ENCODE measurements at regions not wholly inside any gene's neighbourhood (a gene's known extent, or its start where the extent isn't known, plus 50 kb on each side); places are given as distances from the start of the nearest gene placed in this dataset.

- POLR2A ChIA-PET, result no interaction called here
- intact Hi-C loops (cut with micrococcal nuclease; ENCODE audit: unreplicated experiment), result no loop called here
- Histone ChIP-seq H3K36me3 (ENCODE audit: control insufficient read depth, insufficient read depth, low read length) (no peaks in the 10 kb centered on the region), H3K4me3 (ENCODE audit: low read depth in 2 of 2, low read length in 2 of 2) (no peak overlapping the region), H3K27me3 (ENCODE audit: control insufficient read depth, insufficient read depth, low read length) (no peaks in the 10 kb centered on the region), H3K4me1 (ENCODE audit: control insufficient read depth, insufficient read depth, low read length) (peaks cover 3% of the 10 kb centered on the region; the same call in 1 of the 2 replicates), H3K9me3 (ENCODE audit: control insufficient read depth, insufficient read depth, low read depth, low read length) (no peaks in the 10 kb centered on the region), H3K27ac (ENCODE audit: low read length) (no peak overlapping the region)
- TF ChIP-seq, protein P1, sequence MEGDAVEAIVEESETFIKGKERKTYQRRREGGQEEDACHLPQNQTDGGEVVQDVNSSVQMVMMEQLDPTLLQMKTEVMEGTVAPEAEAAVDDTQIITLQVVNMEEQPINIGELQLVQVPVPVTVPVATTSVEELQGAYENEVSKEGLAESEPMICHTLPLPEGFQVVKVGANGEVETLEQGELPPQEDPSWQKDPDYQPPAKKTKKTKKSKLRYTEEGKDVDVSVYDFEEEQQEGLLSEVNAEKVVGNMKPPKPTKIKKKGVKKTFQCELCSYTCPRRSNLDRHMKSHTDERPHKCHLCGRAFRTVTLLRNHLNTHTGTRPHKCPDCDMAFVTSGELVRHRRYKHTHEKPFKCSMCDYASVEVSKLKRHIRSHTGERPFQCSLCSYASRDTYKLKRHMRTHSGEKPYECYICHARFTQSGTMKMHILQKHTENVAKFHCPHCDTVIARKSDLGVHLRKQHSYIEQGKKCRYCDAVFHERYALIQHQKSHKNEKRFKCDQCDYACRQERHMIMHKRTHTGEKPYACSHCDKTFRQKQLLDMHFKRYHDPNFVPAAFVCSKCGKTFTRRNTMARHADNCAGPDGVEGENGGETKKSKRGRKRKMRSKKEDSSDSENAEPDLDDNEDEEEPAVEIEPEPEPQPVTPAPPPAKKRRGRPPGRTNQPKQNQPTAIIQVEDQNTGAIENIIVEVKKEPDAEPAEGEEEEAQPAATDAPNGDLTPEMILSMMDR (IDR thresholded peaks at IDR 0.05), result peak; percentile 77
- TF ChIP-seq REST (IDR thresholded peaks at IDR 0.05; ENCODE audit: insufficient read depth in 1 of 2, low read depth in 2 of 2, low read length in 1 of 2), result no peak
- no TSS peak for BruUV-seq (replicated peaks)
- no peak for ATAC-seq
- in situ Hi-C loops (cut with HindIII; ENCODE audit: low pct_unique_long_range_greater_than_20kb, low sequenced_read_pairs), result no loop called here
- CTCF ChIA-PET, result interaction anchor here (1.3 kb wide), 1 partner anchor 19 kb away, joined by 3 read pairs; no protein-coding TSS in a partner anchor
- no peak for DNase-seq (ENCODE audit: low read depth, low spot score)
Measured at GRCh38 chr11:82676483-82677094, 57.1 kb downstream of the FAM181B start.

- H3K36me3 ChIP-seq (ENCODE audit: control insufficient read depth, insufficient read depth, low read length), result no peaks in the 10 kb centered on the region
- ChIA-PET POLR2A (no interaction called here), CTCF (no interaction called here)
- no peaks in the 10 kb centered on the region for H3K9me3 ChIP-seq (ENCODE audit: control insufficient read depth, insufficient read depth, low read depth, low read length)
- H3K4me3 ChIP-seq (ENCODE audit: low read depth in 2 of 2, low read length in 2 of 2), result no peak overlapping the region
- H3K27ac ChIP-seq (ENCODE audit: low read length), result no peak overlapping the region
- no peak for ATAC-seq
- no peaks in the 10 kb centered on the region for H3K27me3 ChIP-seq (ENCODE audit: control insufficient read depth, insufficient read depth, low read length)
- no TSS peak for BruUV-seq (replicated peaks)
- peaks cover 3% of the 10 kb centered on the region; the same call in 1 of the 2 replicates for H3K4me1 ChIP-seq (ENCODE audit: control insufficient read depth, insufficient read depth, low read length)
- no peak for DNase-seq (ENCODE audit: low read depth, low spot score)
- in situ Hi-C loops (cut with HindIII; ENCODE audit: low pct_unique_long_range_greater_than_20kb, low sequenced_read_pairs), result no loop called here
- TF ChIP-seq POLR2AphosphoS5 (IDR thresholded peaks at IDR 0.05; ENCODE audit: low read depth, low read length), result no peak
- TF ChIP-seq, protein P1 (IDR thresholded peaks at IDR 0.05), result no peak
- no peak for TF ChIP-seq REST (IDR thresholded peaks at IDR 0.05; ENCODE audit: insufficient read depth in 1 of 2, low read depth in 2 of 2, low read length in 1 of 2)
- no peak for TF ChIP-seq SIN3A (IDR thresholded peaks at IDR 0.05; ENCODE audit: borderline replicate concordance, insufficient read depth, low read depth, low read length)
- TF ChIP-seq TCF7L2 (IDR thresholded peaks at IDR 0.05; ENCODE audit: low read depth, low read length), result no peak
- intact Hi-C loops (cut with micrococcal nuclease; ENCODE audit: unreplicated experiment), result no loop called here
Measured at GRCh38 chr11:82675838-82676237, 57.8 kb downstream of the FAM181B start.

Measured in Panc1 (cell line).